H9 (cell line): ENCODE measurements at regions not wholly inside any gene's neighbourhood (a gene's known extent, or its start where the extent isn't known, plus 50 kb on each side); places are given as distances from the start of the nearest gene placed in this dataset.

ENCODE experiments used
- DNase-seq: peaks from one replicate; pipeline ENCODE4 v3.0.0-alpha.2; 2017
- H2AFZ ChIP-seq: one replicate; pipeline ENCODE4 v1.6.1; 2013; ENCODE audit warnings: mild to moderate bottlenecking, low read length, control low read depth, moderate library complexity
- H2AK5ac ChIP-seq: 2 replicates; pipeline ENCODE4 v1.6.1; 2013; ENCODE audit warnings: low read length, control low read depth, mixed read lengths; ENCODE audit not compliant: insufficient read length
- H2BK120ac ChIP-seq: one replicate; pipeline ENCODE4 v1.6.1; 2013; ENCODE audit warnings: low read depth, mild to moderate bottlenecking, low read length, control low read depth, inconsistent platforms; ENCODE audit not compliant: poor library complexity, severe bottlenecking
- H2BK12ac ChIP-seq: 2 replicates; pipeline ENCODE4 v1.6.1; 2013; ENCODE audit warnings: low read length, control low read depth, mixed read lengths, low read depth; ENCODE audit not compliant: insufficient read length
- H2BK15ac ChIP-seq: 2 replicates; pipeline ENCODE4 v1.6.1; 2013; ENCODE audit warnings: low read depth, low read length, control low read depth
- H2BK20ac ChIP-seq: one replicate; pipeline ENCODE4 v1.6.1; 2013; ENCODE audit warnings: low read depth, mild to moderate bottlenecking, low read length, control low read depth, inconsistent platforms; ENCODE audit not compliant: poor library complexity, severe bottlenecking
- H2BK5ac ChIP-seq: 2 replicates; pipeline ENCODE4 v1.6.1; 2013; ENCODE audit warnings: low read length, control low read depth, mixed read lengths; ENCODE audit not compliant: insufficient read length
- H3K14ac ChIP-seq: 2 replicates; pipeline ENCODE4 v1.6.1; 2013; ENCODE audit warnings: low read length, control low read depth; ENCODE audit not compliant: insufficient read depth
- H3K18ac ChIP-seq: 2 replicates; pipeline ENCODE4 v1.6.1; 2013; ENCODE audit warnings: low read depth, mild to moderate bottlenecking, mixed read lengths, low read length, control low read depth; ENCODE audit not compliant: insufficient read length
- H3K23ac ChIP-seq: 2 replicates; pipeline ENCODE4 v1.6.1; 2013; ENCODE audit warnings: low read length, control low read depth, mixed read lengths, low read depth; ENCODE audit not compliant: insufficient read length
- H3K23me2 ChIP-seq: 2 replicates; pipeline ENCODE4 v1.6.1; 2013; ENCODE audit warnings: low read depth, mild to moderate bottlenecking, mixed read lengths, low read length, control low read depth; ENCODE audit not compliant: insufficient read length, poor library complexity, severe bottlenecking
- H3K27ac ChIP-seq: 2 replicates; pipeline ENCODE4 v1.5.1; 2013; ENCODE audit warnings: low read length, control low read depth, mixed read lengths, low read depth; ENCODE audit not compliant: insufficient read length
- H3K27me3 ChIP-seq: 2 replicates; pipeline ENCODE4 v1.6.1; 2013; ENCODE audit warnings: low read length, control low read depth, inconsistent platforms; ENCODE audit not compliant: insufficient read depth
- H3K4ac ChIP-seq: 2 replicates; pipeline ENCODE4 v1.6.1; 2013; ENCODE audit warnings: low read depth, mild to moderate bottlenecking, control low read depth, inconsistent platforms, low read length, moderate library complexity
- H3K4me1 ChIP-seq: 2 replicates; pipeline ENCODE4 v1.6.1; 2013; ENCODE audit warnings: low read length, control low read depth, inconsistent platforms; ENCODE audit not compliant: insufficient read depth
- H3K4me2 ChIP-seq: 2 replicates; pipeline ENCODE4 v1.6.1; 2013; ENCODE audit warnings: low read length, control low read depth, mixed read lengths; ENCODE audit not compliant: insufficient read length, insufficient read depth
- H3K56ac ChIP-seq: 2 replicates; pipeline ENCODE4 v1.6.1; 2013; ENCODE audit warnings: low read depth, mild to moderate bottlenecking, mixed read lengths, low read length, control low read depth; ENCODE audit not compliant: insufficient read length
- H3K79me1 ChIP-seq: 2 replicates; pipeline ENCODE4 v1.6.1; 2013; ENCODE audit warnings: low read depth, mild to moderate bottlenecking, moderate library complexity, low read length, control low read depth, inconsistent platforms; ENCODE audit not compliant: insufficient read depth, poor library complexity, severe bottlenecking
- H3K79me2 ChIP-seq: 2 replicates; pipeline ENCODE4 v1.6.1; 2013; ENCODE audit warnings: low read length, control low read depth, inconsistent platforms; ENCODE audit not compliant: insufficient read depth
- H3K9ac ChIP-seq: 2 replicates; pipeline ENCODE4 v1.6.1; 2013; ENCODE audit warnings: low read length, control low read depth, mixed read lengths; ENCODE audit not compliant: insufficient read length; ENCODE audit errors: extremely low read depth
- H3K9me3 ChIP-seq: one replicate; pipeline ENCODE4 v1.6.1; 2013; ENCODE audit warnings: low read depth, low read length, inconsistent platforms; ENCODE audit not compliant: control insufficient read depth
- H3T11ph ChIP-seq: one replicate; pipeline ENCODE4 v1.6.1; 2013; ENCODE audit warnings: mild to moderate bottlenecking, low read length, control low read depth, inconsistent platforms
- H4K20me1 ChIP-seq: one replicate; pipeline ENCODE4 v1.6.1; 2013; ENCODE audit not compliant: control insufficient read depth, insufficient read length, insufficient read depth
- H4K5ac ChIP-seq: 2 replicates; pipeline ENCODE4 v1.6.1; 2013; ENCODE audit warnings: low read depth, mild to moderate bottlenecking, mixed read lengths, low read length, control low read depth; ENCODE audit not compliant: insufficient read length
- H4K8ac ChIP-seq: replicated peaks from 2 replicates; pipeline ENCODE4 v1.6.1; 2013; ENCODE audit warnings: low read length, control low read depth, mixed read lengths, low read depth; ENCODE audit not compliant: insufficient read length
- H4K91ac ChIP-seq: 2 replicates; pipeline ENCODE4 v1.6.1; 2013; ENCODE audit warnings: low read depth, mild to moderate bottlenecking, moderate library complexity, mixed read lengths, low read length, control low read depth; ENCODE audit not compliant: insufficient read length
- H3K27ac Mint-ChIP-seq, 3 experiments: 2 replicates in 2 of 3; 3 replicates in 1 of 3; pipeline ENCODE4 v1.8.0; 2020 to 2021; ENCODE audit warnings: mixed read lengths in 3 of 3, mild to moderate bottlenecking in 1 of 3, moderate library complexity in 1 of 3
- H3K27me3 Mint-ChIP-seq: 2 replicates; pipeline ENCODE4 v1.8.0; 2021; ENCODE audit warnings: low read depth, mild to moderate bottlenecking, moderate library complexity, mixed read lengths
- H3K36me3 Mint-ChIP-seq, 3 experiments: 2 replicates in 2 of 3; 3 replicates in 1 of 3; pipeline ENCODE4 v1.8.0; 2020 to 2021; ENCODE audit warnings: low read depth in 3 of 3, mixed read lengths in 3 of 3; ENCODE audit not compliant: insufficient read depth in 1 of 3
- H3K4me1 Mint-ChIP-seq, 2 experiments: 2 replicates each; pipeline ENCODE4 v1.8.0; 2020; ENCODE audit warnings: mixed read lengths in 2 of 2
- H3K4me3 Mint-ChIP-seq, 2 experiments: 2 replicates in 1 of 2; 3 replicates in 1 of 2; pipeline ENCODE4 v1.8.0; 2020 to 2021; ENCODE audit warnings: mild to moderate bottlenecking in 2 of 2, mixed read lengths in 2 of 2, moderate library complexity in 1 of 2
- H3K9me3 Mint-ChIP-seq, 2 experiments: 2 replicates in 1 of 2; 3 replicates in 1 of 2; pipeline ENCODE4 v1.8.0; 2020; ENCODE audit warnings: mild to moderate bottlenecking in 2 of 2, mixed read lengths in 2 of 2, moderate library complexity in 1 of 2
- WGBS: extraction: QIAGEN DNeasy Blood & Tissue Kit; methylation state at CpG from one replicate; pipeline ENCODE4 v1.1.7; 2013; ENCODE audit warnings: missing lambda C conversion rate, low lambda C conversion rate, mixed read lengths; ENCODE audit not compliant: insufficient read length; ENCODE audit errors: extremely low coverage; 5-methylcytosine and 5-hydroxymethylcytosine counted together
- TF ChIP-seq, protein P1 (sequence below): fragments of 200-600 bp; sonication (generic); conservative IDR thresholded peaks from 3 replicates; pipeline ENCODE4 v1.8.0; 2021; ENCODE audit warnings: antibody characterized with exemption, mild to moderate bottlenecking

DNA sequence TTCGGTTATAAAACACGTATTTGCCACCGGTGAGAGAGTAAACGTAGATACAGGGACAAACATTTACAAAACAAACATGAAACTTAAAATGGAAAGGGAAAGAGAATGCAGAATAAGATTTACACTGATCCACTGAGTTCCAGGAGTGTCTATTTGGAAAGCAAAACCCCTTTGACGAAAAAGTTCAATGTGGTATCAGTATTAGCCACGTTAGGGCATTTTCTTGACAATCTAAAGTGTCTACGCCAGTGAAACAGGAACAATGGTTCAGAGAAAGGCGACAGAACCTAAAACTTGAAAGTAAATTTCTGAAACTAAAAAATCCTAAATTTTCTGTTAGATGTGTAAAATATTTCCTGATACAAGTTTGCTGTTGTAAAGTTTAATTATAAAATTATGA lies 278.5 kb upstream of the TENM3 start:
- TF ChIP-seq, protein P1, sequence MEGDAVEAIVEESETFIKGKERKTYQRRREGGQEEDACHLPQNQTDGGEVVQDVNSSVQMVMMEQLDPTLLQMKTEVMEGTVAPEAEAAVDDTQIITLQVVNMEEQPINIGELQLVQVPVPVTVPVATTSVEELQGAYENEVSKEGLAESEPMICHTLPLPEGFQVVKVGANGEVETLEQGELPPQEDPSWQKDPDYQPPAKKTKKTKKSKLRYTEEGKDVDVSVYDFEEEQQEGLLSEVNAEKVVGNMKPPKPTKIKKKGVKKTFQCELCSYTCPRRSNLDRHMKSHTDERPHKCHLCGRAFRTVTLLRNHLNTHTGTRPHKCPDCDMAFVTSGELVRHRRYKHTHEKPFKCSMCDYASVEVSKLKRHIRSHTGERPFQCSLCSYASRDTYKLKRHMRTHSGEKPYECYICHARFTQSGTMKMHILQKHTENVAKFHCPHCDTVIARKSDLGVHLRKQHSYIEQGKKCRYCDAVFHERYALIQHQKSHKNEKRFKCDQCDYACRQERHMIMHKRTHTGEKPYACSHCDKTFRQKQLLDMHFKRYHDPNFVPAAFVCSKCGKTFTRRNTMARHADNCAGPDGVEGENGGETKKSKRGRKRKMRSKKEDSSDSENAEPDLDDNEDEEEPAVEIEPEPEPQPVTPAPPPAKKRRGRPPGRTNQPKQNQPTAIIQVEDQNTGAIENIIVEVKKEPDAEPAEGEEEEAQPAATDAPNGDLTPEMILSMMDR = no peak
- H2BK12ac ChIP-seq = no peak overlapping the region
- Mint-ChIP-seq H3K27ac (no peak overlapping the region), H3K27me3 (no peaks in the 10 kb centered on the region), H3K4me3 (no peak overlapping the region), H3K36me3 (peaks cover 0 to 2% (median 0%) of the 10 kb centered on the region in 3 experiments; a peak in 2 of 7 replicates), H3K9me3 (no peaks in the 10 kb centered on the region), H3K4me1 (peaks cover 26% of the 10 kb centered on the region in 2 experiments)
- no peaks in the 10 kb centered on the region for H3K27me3 ChIP-seq
- no peak overlapping the region for H3K14ac ChIP-seq
- H4K20me1 ChIP-seq = no peaks in the 10 kb centered on the region
- H2BK15ac ChIP-seq = no peak overlapping the region
- no peaks in the 10 kb centered on the region for H3K9me3 ChIP-seq
- H3K18ac ChIP-seq = no peak overlapping the region
- no peaks in the 10 kb centered on the region for H3K79me1 ChIP-seq
- H3K56ac ChIP-seq = no peak overlapping the region
- no peak overlapping the region for H2BK120ac ChIP-seq
- no peak overlapping the region for H2AK5ac ChIP-seq
- no peak overlapping the region for H3K4ac ChIP-seq
- no peak overlapping the region for H2BK20ac ChIP-seq
- no peak for DNase-seq
- no peak overlapping the region for H2BK5ac ChIP-seq
- H3K9ac ChIP-seq = no peak overlapping the region
- H3K4me1 ChIP-seq = peaks cover 4% of the 10 kb centered on the region; the same call in 1 of the 2 replicates
- no CpG with 5 or more reads among the region's 8 CpGs for WGBS
- H4K91ac ChIP-seq = no peak overlapping the region
- no peak overlapping the region for H4K8ac ChIP-seq
- no peaks in the 10 kb centered on the region for H3K79me2 ChIP-seq
- no peak overlapping the region for H3K27ac ChIP-seq
- H3K4me2 ChIP-seq = no peak overlapping the region
- no peak overlapping the region for H3T11ph ChIP-seq
- no peak overlapping the region for H2AFZ ChIP-seq
- no peak overlapping the region for H3K23ac ChIP-seq
- no peaks in the 10 kb centered on the region for H3K23me2 ChIP-seq
- H4K5ac ChIP-seq = no peak overlapping the region
